ENCODE measurements at regions not wholly inside any gene's neighbourhood (a gene's known extent, or its start where the extent isn't known, plus 50 kb on each side); places are given as distances from the start of the nearest gene placed in this dataset.
"Not testable (repeated sequence)": the region's sequence is repeated elsewhere in the genome, so short reads cannot be mapped to it uniquely, and the experiment has no call there.

DNA sequence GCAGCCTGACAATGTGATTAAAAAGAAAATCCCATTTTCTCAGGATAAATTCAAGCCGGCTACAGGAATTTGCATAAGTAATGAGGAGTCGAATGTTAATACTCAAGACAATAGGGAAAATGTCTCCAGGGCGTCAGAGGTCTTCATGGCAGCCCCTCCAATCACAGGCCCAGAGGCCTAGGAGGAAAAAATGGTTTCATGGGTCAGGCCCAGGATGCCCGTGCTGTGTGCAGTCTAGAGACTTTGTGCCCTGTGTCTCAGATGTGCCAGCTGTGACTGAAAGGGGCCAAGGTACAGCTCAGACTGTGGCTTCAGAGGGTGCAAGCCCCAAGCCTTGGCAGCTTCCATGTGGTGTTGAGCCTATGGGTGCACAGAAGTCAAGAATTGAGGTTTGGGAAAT is 66.3 kb upstream of the AGR3 start:
- TF ChIP-seq, protein P1, sequence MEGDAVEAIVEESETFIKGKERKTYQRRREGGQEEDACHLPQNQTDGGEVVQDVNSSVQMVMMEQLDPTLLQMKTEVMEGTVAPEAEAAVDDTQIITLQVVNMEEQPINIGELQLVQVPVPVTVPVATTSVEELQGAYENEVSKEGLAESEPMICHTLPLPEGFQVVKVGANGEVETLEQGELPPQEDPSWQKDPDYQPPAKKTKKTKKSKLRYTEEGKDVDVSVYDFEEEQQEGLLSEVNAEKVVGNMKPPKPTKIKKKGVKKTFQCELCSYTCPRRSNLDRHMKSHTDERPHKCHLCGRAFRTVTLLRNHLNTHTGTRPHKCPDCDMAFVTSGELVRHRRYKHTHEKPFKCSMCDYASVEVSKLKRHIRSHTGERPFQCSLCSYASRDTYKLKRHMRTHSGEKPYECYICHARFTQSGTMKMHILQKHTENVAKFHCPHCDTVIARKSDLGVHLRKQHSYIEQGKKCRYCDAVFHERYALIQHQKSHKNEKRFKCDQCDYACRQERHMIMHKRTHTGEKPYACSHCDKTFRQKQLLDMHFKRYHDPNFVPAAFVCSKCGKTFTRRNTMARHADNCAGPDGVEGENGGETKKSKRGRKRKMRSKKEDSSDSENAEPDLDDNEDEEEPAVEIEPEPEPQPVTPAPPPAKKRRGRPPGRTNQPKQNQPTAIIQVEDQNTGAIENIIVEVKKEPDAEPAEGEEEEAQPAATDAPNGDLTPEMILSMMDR (IDR thresholded peaks at IDR 0.05; ENCODE audit: control extremely low read depth in 1 of 3, insufficient read depth in 1 of 3, low read depth in 1 of 3, low read length in 3 of 3) = not testable (repeated sequence)
- TF ChIP-seq SUZ12 (IDR thresholded peaks at IDR 0.05; ENCODE audit: low read length); POLR2A (IDR thresholded peaks at IDR 0.05; ENCODE audit: control extremely low read depth in 1 of 2, low read depth in 2 of 2, low read length in 2 of 2); PHF8 (conservative IDR thresholded peaks at IDR 0.05; ENCODE audit: low read depth, low read length); POLR2AphosphoS5 (IDR thresholded peaks at IDR 0.05; ENCODE audit: low read depth, low read length); SIN3A (conservative IDR thresholded peaks at IDR 0.05 in 1 of 2, IDR thresholded peaks at IDR 0.05 in 1 of 2; ENCODE audit: low read depth in 1 of 2, low read length in 2 of 2); GTF2F1 (IDR thresholded peaks at IDR 0.05; ENCODE audit: borderline replicate concordance, low read depth, low read length): not testable (repeated sequence)
- TF ChIP-seq, protein P2, sequence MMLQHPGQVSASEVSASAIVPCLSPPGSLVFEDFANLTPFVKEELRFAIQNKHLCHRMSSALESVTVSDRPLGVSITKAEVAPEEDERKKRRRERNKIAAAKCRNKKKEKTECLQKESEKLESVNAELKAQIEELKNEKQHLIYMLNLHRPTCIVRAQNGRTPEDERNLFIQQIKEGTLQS (IDR thresholded peaks at IDR 0.05; ENCODE audit: insufficient read depth, low read depth, low read length) = not testable (repeated sequence)
